DMS153 (cell line): ENCODE measurements at regions not wholly inside any gene's neighbourhood (a gene's known extent, or its start where the extent isn't known, plus 50 kb on each side); places are given as distances from the start of the nearest gene placed in this dataset.
A peak's percentile ranks its signal among the peaks of the same experiment; 100 is the strongest.
"Not testable (repeated sequence)": the region's sequence is repeated elsewhere in the genome, so short reads cannot be mapped to it uniquely, and the experiment has no call there.

ENCODE experiments used
- DNase-seq: peaks from one replicate; lab custom pipeline; 2025; lab: John Stamatoyannopoulos, UW

- DNase-seq: peak; percentile 19
These were observed 2031.8 kb upstream of the CDH6 start for GRCh38 chr5:29161399-29162291.

- no peak for DNase-seq
These were observed 2035.5 kb upstream of the CDH6 start for GRCh38 chr5:29157975-29158374.

GRCh38 chr5:29150840-29151239 is 2042.6 kb upstream of the CDH6 start:
- DNase-seq: no peak

GRCh38 chr5:29148581-29148980 is 2044.9 kb upstream of the CDH6 start:
- no peak for DNase-seq

GRCh38 chr5:29148073-29148472 is 2045.4 kb upstream of the CDH6 start:
- no peak for DNase-seq

- DNase-seq: no peak
These were observed 2050.2 kb upstream of the CDH6 start for GRCh38 chr5:29143266-29143665.

- no peak for DNase-seq
These were observed 2059.1 kb upstream of the CDH6 start for GRCh38 chr5:29134418-29134817.

GRCh38 chr5:29131285-29131684 is 2062.2 kb upstream of the CDH6 start:
- DNase-seq: peak; percentile 98

GRCh38 chr5:29130786-29131185 is 2062.7 kb upstream of the CDH6 start:
- DNase-seq: no peak

- DNase-seq: not testable (repeated sequence)
These were observed 2065.8 kb upstream of the CDH6 start for GRCh38 chr5:29127524-29128156.

GRCh38 chr5:29126462-29126861 is 2067.0 kb upstream of the CDH6 start:
- DNase-seq: not testable (repeated sequence)

- DNase-seq: no peak
These were observed 2071.2 kb upstream of the CDH6 start for GRCh38 chr5:29122306-29122705.

- DNase-seq: no peak
These were observed 2076.0 kb upstream of the CDH9 start for GRCh38 chr5:29114331-29114768.

- no peak for DNase-seq
These were observed 2075.1 kb upstream of the CDH9 start for GRCh38 chr5:29113516-29113915.

GRCh38 chr5:29099585-29099984 is 2061.2 kb upstream of the CDH9 start:
- DNase-seq: no peak

- no peak for DNase-seq
These were observed 2051.3 kb upstream of the CDH9 start for GRCh38 chr5:29089591-29090130.

GRCh38 chr5:29085142-29085541 is 2046.8 kb upstream of the CDH9 start:
- DNase-seq: no peak

GRCh38 chr5:29079771-29080170 is 2041.4 kb upstream of the CDH9 start:
- no peak for DNase-seq

GRCh38 chr5:29077451-29077850 is 2039.1 kb upstream of the CDH9 start:
- DNase-seq: no peak

GRCh38 chr5:29069104-29069402 is 2030.7 kb upstream of the CDH9 start:
- DNase-seq: no peak

- no peak for DNase-seq
These were observed 2023.0 kb upstream of the CDH9 start for GRCh38 chr5:29061381-29061780.

- no peak for DNase-seq
These were observed 2016.3 kb upstream of the CDH9 start for GRCh38 chr5:29054694-29055093.

- no peak for DNase-seq
These were observed 2015.9 kb upstream of the CDH9 start for GRCh38 chr5:29054282-29054681.
